Colonic mucosa (tissue), 4 donors: ENCODE measurements at regions not wholly inside any gene's neighbourhood (a gene's known extent, or its start where the extent isn't known, plus 50 kb on each side); places are given as distances from the start of the nearest gene placed in this dataset.

Experiments
- DNase-seq: peaks from one replicate; pipeline ENCODE4 v3.0.0-alpha.2; 2020
- H3K27ac ChIP-seq: fragments of 200-600 bp; one replicate; pipeline ENCODE4 v1.8.0; 2021
- H3K27me3 ChIP-seq: fragments of 200-600 bp; one replicate; pipeline ENCODE4 v1.8.0; 2021
- H3K36me3 ChIP-seq: fragments of 200-600 bp; one replicate; pipeline ENCODE4 v1.8.0; 2021
- H3K4me1 ChIP-seq: fragments of 200-600 bp; one replicate; pipeline ENCODE4 v1.8.0; 2021; ENCODE audit warnings: mild to moderate bottlenecking
- H3K4me3 ChIP-seq: fragments of 200-600 bp; one replicate; pipeline ENCODE4 v1.8.0; 2021
- H3K9ac ChIP-seq, 2 donors: one replicate each; pipeline ENCODE4 v1.7.0; 2013; ENCODE audit warnings: control low read depth in 2 of 2, low read depth in 2 of 2, low read length in 2 of 2
- H3K9me3 ChIP-seq: fragments of 200-600 bp; one replicate; pipeline ENCODE4 v1.8.0; 2021
- CTCF ChIP-seq: fragments of 200-600 bp; IDR thresholded peaks from one replicate; pipeline ENCODE4 v1.8.0; 2022; ENCODE audit warnings: antibody characterized with exemption, mild to moderate bottlenecking
- intact Hi-C: fragments of 100-400 bp; cut with DNase I; formaldehyde crosslinking; loops from one replicate; pipeline ENCODE4 v1.14.1; 2022
- donor health status: healthy.
- donor health status: DM: no; HTN: no; CAD: no.
- donor health status: DM: no; HTN: no; CAD: no.

GRCh38 chr7:70867513-70867912 is 264.4 kb upstream of the GALNT17 start:
- intact Hi-C loops: no loop called here
- no peak overlapping the region for H3K4me3 ChIP-seq

GRCh38 chr7:70870349-70870748 is 261.6 kb upstream of the GALNT17 start:
- Histone ChIP-seq H3K4me3 (no peak overlapping the region), H3K27ac (no peak overlapping the region), H3K9ac (no peak overlapping the region), H3K4me1 (no peaks in the 10 kb centered on the region), H3K36me3 (no peaks in the 10 kb centered on the region), H3K9me3 (no peaks in the 10 kb centered on the region), H3K27me3 (no peaks in the 10 kb centered on the region)
- TF ChIP-seq CTCF: no peak
- no peak for DNase-seq
- intact Hi-C loops: no loop called here

More at GRCh38 chr7:70867513-70867912, 264.4 kb upstream of the GALNT17 start:
- DNase-seq: no peak
- no peak for TF ChIP-seq CTCF
- H3K9me3 ChIP-seq: no peaks in the 10 kb centered on the region
- no peak overlapping the region for H3K9ac ChIP-seq
- H3K4me1 ChIP-seq: no peaks in the 10 kb centered on the region
- H3K27ac ChIP-seq: no peak overlapping the region
- no peaks in the 10 kb centered on the region for H3K36me3 ChIP-seq
- no peaks in the 10 kb centered on the region for H3K27me3 ChIP-seq

GRCh38 chr7:70872188-70872587 is 259.8 kb upstream of the GALNT17 start:
- no peak for DNase-seq
- Histone ChIP-seq H3K36me3 (no peaks in the 10 kb centered on the region), H3K27me3 (no peaks in the 10 kb centered on the region), H3K4me1 (no peaks in the 10 kb centered on the region), H3K9me3 (no peaks in the 10 kb centered on the region), H3K9ac (no peak overlapping the region), H3K27ac (no peak overlapping the region), H3K4me3 (no peak overlapping the region)
- TF ChIP-seq CTCF: no peak
- intact Hi-C loops: no loop called here

- H3K27me3 ChIP-seq: no peaks in the 10 kb centered on the region
- no peak for TF ChIP-seq CTCF
- H3K36me3 ChIP-seq: no peaks in the 10 kb centered on the region
- H3K9ac ChIP-seq: no peak overlapping the region
- H3K9me3 ChIP-seq: no peaks in the 10 kb centered on the region
- no peak overlapping the region for H3K27ac ChIP-seq
- intact Hi-C loops: no loop called here
- H3K4me1 ChIP-seq: no peaks in the 10 kb centered on the region
- no peak overlapping the region for H3K4me3 ChIP-seq
- no peak for DNase-seq
Measured at GRCh38 chr7:70881167-70881847, 250.6 kb upstream of the GALNT17 start.

GRCh38 chr7:70883750-70884439 is 248.0 kb upstream of the GALNT17 start:
- no peaks in the 10 kb centered on the region for H3K36me3 ChIP-seq
- no peak overlapping the region for H3K4me3 ChIP-seq
- no peaks in the 10 kb centered on the region for H3K27me3 ChIP-seq
- no peaks in the 10 kb centered on the region for H3K4me1 ChIP-seq
- H3K27ac ChIP-seq: no peak overlapping the region
- TF ChIP-seq CTCF: no peak
- intact Hi-C loops: no loop called here
- no peak for DNase-seq
- no peak overlapping the region for H3K9ac ChIP-seq
- no peaks in the 10 kb centered on the region for H3K9me3 ChIP-seq
